GM06990 (cell line): ENCODE measurements at regions not wholly inside any gene's neighbourhood (a gene's known extent, or its start where the extent isn't known, plus 50 kb on each side); places are given as distances from the start of the nearest gene placed in this dataset.

Experiments used
- DNase-seq: peaks from one replicate; pipeline ENCODE4 v3.0.0-alpha.2; 2011; ENCODE audit not compliant: insufficient read length; ENCODE audit errors: extremely low read depth
- H3K27me3 ChIP-seq: replicated peaks from 2 replicates; pipeline ENCODE4 v1.6.0; 2011; ENCODE audit warnings: low read length; ENCODE audit not compliant: control insufficient read depth, insufficient read depth
- H3K36me3 ChIP-seq: 2 replicates; pipeline ENCODE4 v1.5.1; 2011; ENCODE audit warnings: low read length; ENCODE audit not compliant: control insufficient read depth, insufficient read depth
- H3K4me3 ChIP-seq: replicated peaks from 2 replicates; pipeline ENCODE4 v1.5.1; 2011; ENCODE audit warnings: low read depth, mild to moderate bottlenecking, control low read depth, low read length
- CTCF ChIP-seq: IDR thresholded peaks from 2 replicates; pipeline ENCODE4 v1.5.1; 2011; ENCODE audit warnings: low read length, control low read depth, mild to moderate bottlenecking, inconsistent platforms; ENCODE audit not compliant: insufficient read depth, poor library complexity, severe bottlenecking

- H3K27me3 ChIP-seq, result no peaks in the 10 kb centered on the region
- TF ChIP-seq CTCF, result no peak
- no peaks in the 10 kb centered on the region for H3K36me3 ChIP-seq
- H3K4me3 ChIP-seq, result no peak overlapping the region
- DNase-seq, result no peak
Observed at GRCh38 chr4:124519196-124519595, 193.3 kb downstream of the ANKRD50 start.

GRCh38 chr4:124523816-124524215 lies 188.7 kb downstream of the ANKRD50 start:
- no peak for DNase-seq
- Histone ChIP-seq H3K27me3 (no peaks in the 10 kb centered on the region), H3K36me3 (no peaks in the 10 kb centered on the region), H3K4me3 (no peak overlapping the region)
- no peak for TF ChIP-seq CTCF

- DNase-seq, result no peak
- Histone ChIP-seq H3K36me3 (no peaks in the 10 kb centered on the region), H3K27me3 (no peaks in the 10 kb centered on the region), H3K4me3 (no peak overlapping the region)
- TF ChIP-seq CTCF, result no peak
Observed at GRCh38 chr4:124525524-124525923, 187.0 kb downstream of the ANKRD50 start.

GRCh38 chr4:124526331-124526730 lies 186.2 kb downstream of the ANKRD50 start:
- no peak overlapping the region for H3K4me3 ChIP-seq
- DNase-seq, result no peak
- no peaks in the 10 kb centered on the region for H3K27me3 ChIP-seq
- TF ChIP-seq CTCF, result no peak
- H3K36me3 ChIP-seq, result no peaks in the 10 kb centered on the region

- TF ChIP-seq CTCF, result no peak
- Histone ChIP-seq H3K36me3 (no peaks in the 10 kb centered on the region), H3K4me3 (no peak overlapping the region), H3K27me3 (no peaks in the 10 kb centered on the region)
- no peak for DNase-seq
Observed at GRCh38 chr4:124526769-124527168, 185.8 kb downstream of the ANKRD50 start.

- no peak for TF ChIP-seq CTCF
- no peak overlapping the region for H3K4me3 ChIP-seq
- H3K36me3 ChIP-seq, result no peaks in the 10 kb centered on the region
- no peak for DNase-seq
- H3K27me3 ChIP-seq, result no peaks in the 10 kb centered on the region
Observed at GRCh38 chr4:124527364-124527763, 185.2 kb downstream of the ANKRD50 start.
